NK-92 treated with Interleukin-12 subunit alpha and Interleukin-12 subunit beta, amount 100 ng/mL, for 24 hours (cell line): ENCODE measurements at regions not wholly inside any gene's neighbourhood (a gene's known extent, or its start where the extent isn't known, plus 50 kb on each side); places are given as distances from the start of the nearest gene placed in this dataset.
"Not testable (repeated sequence)": the region's sequence is repeated elsewhere in the genome, so short reads cannot be mapped to it uniquely, and the experiment has no call there.

Source experiments
- DNase-seq: peaks from one replicate; lab custom pipeline; 2025; lab: John Stamatoyannopoulos, UW

DNA sequence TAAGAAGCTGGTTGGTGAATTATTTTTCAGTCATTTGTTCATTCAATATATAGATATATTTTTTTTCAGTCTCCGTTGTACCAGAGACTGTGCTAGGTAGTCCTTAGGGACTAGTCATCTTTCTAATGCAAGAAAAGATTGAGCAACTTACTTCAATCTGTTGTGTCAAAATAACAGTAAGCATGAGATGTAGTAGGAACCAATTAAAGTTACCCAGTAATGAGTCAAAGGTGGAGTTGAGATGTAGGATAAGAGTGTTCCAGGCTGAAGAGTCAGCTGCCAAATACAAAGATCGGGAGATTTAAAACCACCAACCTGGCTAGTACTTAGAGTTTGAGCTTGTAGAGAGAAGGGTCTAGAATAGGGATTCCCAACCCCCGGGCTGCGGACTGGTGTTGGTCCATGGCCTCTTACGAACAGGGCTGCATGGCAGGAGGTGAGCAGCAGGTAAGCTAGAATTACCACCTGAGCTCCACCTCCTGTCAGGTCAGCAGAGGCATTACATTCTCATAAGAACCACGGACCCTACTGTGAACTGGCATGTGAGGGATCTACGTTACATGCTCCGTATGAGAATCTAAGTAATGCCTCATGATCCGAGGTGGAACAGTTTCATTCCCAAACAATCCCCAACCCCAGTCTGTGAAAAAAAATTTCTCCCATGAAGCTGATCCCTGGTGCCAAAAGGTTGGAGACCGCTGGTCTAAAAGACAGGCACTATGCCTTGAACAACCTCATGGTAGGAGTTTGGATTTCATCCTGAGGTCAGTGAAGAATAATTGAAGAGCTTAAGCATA, 1241.5 kb upstream of the WWC1 start:
- no peak for DNase-seq

DNA sequence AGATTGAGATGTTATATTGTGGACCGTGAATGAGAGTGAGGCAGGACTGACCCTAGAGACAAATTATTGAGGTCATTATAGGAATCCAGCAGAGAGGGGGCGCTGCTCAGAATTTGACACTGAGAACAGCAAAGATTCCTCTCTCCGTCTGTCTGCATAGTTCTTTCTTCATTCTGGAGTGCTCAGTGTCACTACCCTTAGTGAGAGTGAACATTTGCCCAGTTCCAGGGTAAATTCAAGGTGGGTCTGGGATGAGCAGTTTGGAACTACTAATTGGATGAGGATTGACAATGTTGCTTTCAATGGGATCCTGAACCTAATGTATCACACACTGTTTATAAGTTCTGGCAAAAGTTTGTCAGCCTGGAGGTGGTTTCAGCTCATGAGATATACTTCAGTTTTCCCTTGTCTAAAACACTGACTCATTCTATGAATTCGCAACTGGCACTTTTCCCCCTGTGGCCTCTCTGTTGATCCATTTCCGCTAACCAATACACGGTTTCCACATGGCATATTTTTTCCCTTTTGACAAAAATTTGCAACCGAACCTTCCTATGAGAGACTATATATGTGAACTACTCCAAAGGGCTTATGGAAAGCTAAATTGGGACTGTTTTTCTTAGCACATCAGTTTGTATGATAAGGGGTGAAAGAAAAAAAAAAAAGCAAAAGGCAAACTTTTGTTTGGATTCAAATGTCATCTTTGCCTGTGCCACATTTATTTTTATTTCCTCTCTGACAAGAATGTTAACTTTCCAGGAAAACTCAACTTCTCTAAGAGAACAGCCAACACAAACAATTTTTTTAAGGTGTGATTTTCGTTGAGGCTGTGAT, 1240.7 kb upstream of the WWC1 start:
- no peak for DNase-seq

GRCh38 chr5:167051402-167051768, 1240.1 kb upstream of the WWC1 start:
- DNase-seq, result no peak

DNA sequence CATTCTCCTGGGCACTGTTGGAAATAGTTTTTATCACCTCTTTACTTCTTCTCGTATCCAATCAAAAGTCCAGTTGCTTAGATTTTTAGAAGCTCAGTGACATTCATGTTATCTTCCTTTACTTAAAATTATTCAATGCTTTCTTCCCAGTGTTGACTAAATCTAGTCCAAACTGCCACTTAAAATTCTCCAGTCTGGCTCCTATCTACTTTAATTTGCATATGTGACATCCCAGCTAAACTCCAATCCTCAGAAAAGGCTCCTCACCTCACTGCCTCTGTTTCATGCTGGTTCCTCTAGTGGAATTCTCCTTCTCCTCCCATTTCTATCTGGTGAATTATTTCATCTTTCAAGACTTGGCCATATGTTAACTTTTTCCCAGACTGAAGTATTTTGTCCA, 1238.7 kb upstream of the WWC1 start:
- no peak for DNase-seq

GRCh38 chr5:167057665-167058064, 1233.8 kb upstream of the WWC1 start:
- DNase-seq, result no peak

DNA sequence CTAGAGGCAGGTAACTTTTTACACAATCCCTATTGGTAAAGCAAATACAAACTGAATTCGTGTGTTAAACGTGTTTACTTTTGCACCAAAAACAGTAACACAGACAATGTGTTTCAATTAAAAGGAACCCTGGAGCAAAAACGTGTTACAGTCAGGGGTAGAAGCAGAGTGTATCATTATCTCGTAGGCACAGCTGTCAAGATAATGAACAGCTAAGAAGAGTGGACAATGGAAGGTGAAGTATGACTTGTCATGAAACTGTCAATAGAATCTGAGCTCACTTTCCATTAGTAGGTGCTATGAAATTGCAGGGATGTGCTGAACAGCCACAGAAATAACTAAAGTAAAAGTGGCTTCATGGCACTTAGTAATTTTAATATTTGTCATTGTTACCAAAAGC, 1229.8 kb upstream of the WWC1 start:
- DNase-seq, result no peak

GRCh38 chr5:167063116-167063515, 1228.3 kb upstream of the WWC1 start:
- no peak for DNase-seq

DNA sequence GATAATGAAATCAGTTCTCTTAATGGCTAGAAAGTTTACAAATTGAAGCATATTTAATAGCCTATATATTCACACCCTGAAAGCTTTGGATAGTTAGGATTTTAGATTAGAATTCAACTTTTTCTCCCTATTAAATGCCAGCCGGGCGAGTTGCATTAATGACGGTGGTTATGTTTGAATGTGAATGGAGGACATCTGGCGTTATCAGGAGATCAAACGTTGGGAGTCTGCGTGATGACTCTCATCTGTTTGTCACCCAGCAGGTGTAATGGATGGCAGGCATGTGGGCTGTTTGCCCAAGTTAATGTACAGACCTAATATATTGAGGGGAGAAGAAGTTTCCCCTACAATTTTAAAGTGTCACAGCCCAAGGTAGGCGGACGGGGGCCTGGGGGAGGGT, 1227.7 kb upstream of the WWC1 start:
- DNase-seq, result no peak

- no peak for DNase-seq
Measured at GRCh38 chr5:167064198-167064776, 1227.2 kb upstream of the WWC1 start.

GRCh38 chr5:167065794-167066193, 1225.7 kb upstream of the WWC1 start:
- DNase-seq, result no peak

GRCh38 chr5:167071981-167072610, 1219.3 kb upstream of the WWC1 start:
- DNase-seq, result no peak

DNA sequence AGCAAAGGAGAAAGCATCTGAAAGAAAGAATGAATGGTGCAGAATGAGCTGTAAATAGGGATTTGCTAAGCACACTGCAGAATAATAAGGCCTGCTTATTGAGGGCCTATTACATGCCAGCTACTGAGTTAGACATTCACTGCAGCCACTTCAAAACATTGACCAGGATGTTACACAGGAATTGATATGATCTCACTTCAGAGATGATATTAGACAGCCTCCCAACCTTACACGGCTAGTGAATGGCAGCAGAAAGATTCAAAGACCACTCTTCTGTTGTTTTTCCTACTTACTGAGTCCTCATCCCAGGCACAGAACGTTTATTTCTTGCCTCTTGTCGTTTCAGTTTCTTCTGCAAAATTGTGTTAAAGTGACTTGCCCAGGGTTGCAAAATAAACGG, 1209.9 kb upstream of the WWC1 start:
- DNase-seq, result no peak

DNA sequence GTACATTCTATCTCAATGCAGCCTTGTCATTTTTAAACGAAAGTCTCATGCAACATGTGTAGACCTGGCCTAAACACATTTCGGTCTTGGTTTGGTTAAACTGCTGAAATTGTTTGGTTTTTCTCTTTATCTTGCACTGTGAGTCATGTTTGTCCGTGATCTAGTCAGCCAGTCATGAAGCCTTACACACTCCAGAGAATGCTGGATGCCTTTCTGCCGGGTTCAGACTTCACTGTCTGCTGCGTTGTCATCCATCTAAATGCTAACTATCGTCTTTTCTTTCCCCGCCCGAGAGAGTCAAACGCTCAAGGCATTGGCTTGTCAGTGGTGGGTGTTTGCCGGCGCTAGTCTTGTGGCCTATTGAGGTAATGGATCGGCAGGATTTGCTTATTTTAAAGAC, 1194.6 kb upstream of the WWC1 start:
- DNase-seq, result no peak

DNA sequence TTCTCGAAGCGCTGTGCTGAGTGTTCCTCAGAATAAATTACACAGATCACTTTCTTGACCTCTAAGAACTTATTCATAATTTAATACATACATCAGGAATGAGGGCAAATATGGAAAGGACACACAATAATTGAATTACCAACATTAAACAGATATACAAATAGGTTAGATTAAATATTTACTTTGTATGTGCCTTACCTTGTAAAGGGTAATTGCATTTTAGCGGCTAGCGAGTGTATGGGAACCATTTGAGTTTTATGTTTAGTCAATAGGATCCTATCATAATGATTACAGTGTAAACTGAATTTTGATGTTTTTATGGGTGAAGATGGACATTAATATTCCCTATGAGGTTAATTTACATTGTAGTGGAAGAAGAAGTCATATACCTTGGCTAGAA, 1187.1 kb upstream of the WWC1 start:
- no peak for DNase-seq

DNA sequence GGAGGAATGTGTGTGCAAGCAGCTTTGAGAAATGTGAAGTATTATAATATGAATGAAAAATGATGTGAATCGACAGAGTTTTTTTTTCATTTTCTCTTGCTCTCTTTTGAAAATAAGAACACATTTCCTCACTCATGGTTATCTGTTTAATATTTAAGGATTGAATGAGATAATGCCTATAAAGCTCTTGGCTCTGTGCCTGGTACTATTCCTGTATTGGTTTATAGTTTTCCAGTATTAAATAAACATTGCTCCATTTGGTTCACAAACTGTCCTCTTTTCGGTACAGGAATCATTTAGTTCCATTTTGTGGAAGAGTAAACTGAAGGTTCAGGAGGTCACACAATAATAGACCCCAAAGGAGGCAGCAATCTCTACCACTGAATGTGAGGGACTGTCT, 1185.5 kb upstream of the WWC1 start:
- DNase-seq, result no peak

DNA sequence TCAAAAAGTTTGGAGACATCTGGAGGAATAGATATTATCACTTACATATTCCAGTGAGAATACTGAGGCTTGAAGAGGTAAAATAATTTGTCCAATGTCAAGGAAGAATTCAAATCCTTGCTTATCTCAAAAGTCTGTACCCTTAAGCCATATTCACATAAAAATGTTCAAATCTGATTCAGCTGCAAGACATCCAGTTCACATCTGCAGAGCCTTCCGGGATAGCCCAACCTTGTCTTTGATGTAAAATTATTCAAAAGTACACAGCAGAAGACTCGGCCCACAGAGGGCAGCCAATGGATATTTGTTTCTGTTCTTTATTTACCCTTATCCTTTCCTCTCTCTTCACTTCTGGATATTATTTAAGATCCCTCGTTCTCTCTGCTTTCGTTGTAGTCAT, 1183.8 kb upstream of the WWC1 start:
- no peak for DNase-seq

DNA sequence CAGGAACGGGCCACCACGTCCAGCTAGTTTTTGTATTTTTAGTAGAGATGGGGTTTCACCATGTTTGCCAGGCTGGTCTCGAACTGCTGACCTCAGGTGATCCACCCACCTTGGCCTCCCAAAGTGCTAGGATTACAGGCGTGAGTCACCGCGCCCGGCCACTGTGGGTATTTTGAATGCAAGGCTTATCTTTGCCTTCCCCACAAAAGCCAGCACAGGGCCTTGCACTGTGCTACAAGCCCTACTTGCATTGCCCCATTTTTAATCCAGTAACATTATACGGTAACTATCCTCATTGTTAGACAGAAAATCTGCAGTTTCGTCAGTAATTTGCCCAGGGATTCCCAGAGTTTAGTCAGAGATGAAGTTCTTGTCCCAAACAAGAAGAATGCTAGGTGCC, 1183.2 kb upstream of the WWC1 start:
- DNase-seq, result not testable (repeated sequence)

- no peak for DNase-seq
Measured at GRCh38 chr5:167112556-167112955, 1178.9 kb upstream of the WWC1 start.

DNA sequence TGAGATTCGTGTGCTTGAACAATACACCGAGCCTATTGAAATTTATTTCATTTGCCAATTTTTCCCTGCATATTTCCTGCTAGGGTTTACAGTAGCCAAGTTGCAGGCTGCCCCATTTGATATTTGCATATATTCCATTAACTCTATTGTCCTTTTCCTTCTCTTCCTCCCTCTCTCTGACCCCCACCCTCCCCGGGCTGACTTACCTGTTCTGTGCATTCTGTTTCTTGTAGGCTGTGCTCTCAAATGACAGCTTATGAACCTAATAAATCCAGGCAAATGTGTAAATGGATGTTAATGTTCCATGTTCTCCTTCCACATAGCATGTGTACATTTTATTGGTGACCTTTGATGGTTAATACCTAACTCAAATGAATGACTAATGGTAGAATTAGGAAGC, 1169.2 kb upstream of the WWC1 start:
- no peak for DNase-seq

GRCh38 chr5:167123126-167123525, 1168.3 kb upstream of the WWC1 start:
- DNase-seq, result no peak

GRCh38 chr5:167128581-167128980, 1162.9 kb upstream of the WWC1 start:
- DNase-seq, result no peak

DNA sequence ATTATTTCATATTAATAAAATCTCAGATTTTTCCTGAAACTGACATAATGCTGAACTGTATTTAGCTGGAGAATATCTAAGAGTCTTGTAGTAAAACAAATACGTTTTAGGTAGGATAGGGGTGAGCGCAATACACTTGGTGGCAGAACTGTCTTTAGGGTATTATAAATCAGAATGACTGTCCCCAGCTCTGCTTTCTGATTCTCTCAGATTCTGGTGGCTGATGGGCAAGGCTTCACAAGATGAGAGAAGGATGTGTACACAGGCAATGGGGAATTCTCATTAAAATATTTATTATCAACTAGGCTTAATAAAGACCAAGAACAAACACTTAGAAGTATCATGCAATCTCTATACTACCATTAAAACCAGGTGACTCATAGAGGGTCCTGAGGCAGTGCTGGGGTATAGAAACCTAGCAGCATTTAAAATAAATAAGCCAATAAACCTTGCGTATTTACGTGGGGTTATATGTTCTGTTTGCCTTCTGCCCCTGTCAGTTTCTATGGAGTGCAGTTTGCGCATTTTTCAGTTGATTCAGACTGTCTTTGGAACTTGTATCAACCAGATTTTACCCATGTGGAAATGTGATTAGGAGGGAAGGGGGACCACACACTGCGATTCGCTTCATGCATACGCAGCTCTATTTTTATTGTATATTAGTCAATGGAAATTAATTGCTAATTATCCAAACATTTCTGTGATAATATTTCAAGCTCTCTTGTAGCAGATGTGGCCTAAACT, 1150.7 kb upstream of the WWC1 start:
- no peak for DNase-seq
